RWPE1 (cell line): ENCODE measurements at regions not wholly inside any gene's neighbourhood (a gene's known extent, or its start where the extent isn't known, plus 50 kb on each side); places are given as distances from the start of the nearest gene placed in this dataset.

Experiments used
- CTCF ChIA-PET: fragments of 350-600 bp; sonication (Branson Sonifier 250); formaldehyde crosslinking; extraction: SDS; loops from one replicate; lab custom pipeline; 2021; lab: Yijun Ruan, JAX
- POLR2A ChIA-PET: fragments of 400-600 bp; formaldehyde crosslinking; extraction: SDS; loops from one replicate; lab custom pipeline; 2020; ENCODE audit warnings: antibody characterized with exemption; ENCODE audit not compliant: low non-redundant PET; lab: Yijun Ruan, JAX
- DNase-seq: peaks from one replicate; pipeline ENCODE4 v3.0.0; 2012; ENCODE audit warnings: low spot score
- H3K27ac ChIP-seq: fragments of 450-650 bp; 2 replicates; pipeline ENCODE4 v1.5.1; 2017
- CTCF ChIP-seq: fragments of 450-650 bp; conservative IDR thresholded peaks from 2 replicates; pipeline ENCODE4 v1.5.1; 2017; ENCODE audit warnings: low read depth, mild to moderate bottlenecking

GRCh38 chr12:92650228-92650822 lies 52.5 kb upstream of the PLEKHG7 start:
- POLR2A ChIA-PET: no interaction called here

GRCh38 chr12:92649511-92650227 lies 53.1 kb upstream of the PLEKHG7 start:
- TF ChIP-seq CTCF: peak; percentile 75
- POLR2A ChIA-PET: no interaction called here
- CTCF ChIA-PET: interaction anchor here (0.6 to 0.7 kb wide), 3 partner anchors 42 to 838 kb away, joined by 3 to 4 read pairs (median 3); partner anchors contain the start of gene PLEKHG7
- no peak overlapping the region for H3K27ac ChIP-seq
- DNase-seq: peak; percentile 75

More at GRCh38 chr12:92650228-92650822, 52.5 kb upstream of the PLEKHG7 start:
- no peak overlapping the region for H3K27ac ChIP-seq
- peak; percentile 36 for TF ChIP-seq CTCF
- CTCF ChIA-PET: interaction anchor here (0.7 to 1.0 kb wide), 2 partner anchors 138 to 641 kb away, joined by 3 to 4 read pairs; no protein-coding TSS in a partner anchor
- no peak for DNase-seq

- TF ChIP-seq CTCF: no peak
- H3K27ac ChIP-seq: no peak overlapping the region
- POLR2A ChIA-PET: no interaction called here
- CTCF ChIA-PET: interaction anchor here (0.6 kb wide), 1 partner anchor 40 kb away, joined by 4 read pairs; no protein-coding TSS in a partner anchor
- DNase-seq: no peak
These were observed 54.4 kb upstream of the PLEKHG7 start for GRCh38 chr12:92648242-92649031.

GRCh38 chr12:92641291-92641690 lies 61.5 kb upstream of the PLEKHG7 start:
- CTCF ChIA-PET: interaction anchor here (0.7 kb wide), 1 partner anchor 19 kb away, joined by 3 read pairs; no protein-coding TSS in a partner anchor
- TF ChIP-seq CTCF: no peak
- DNase-seq: no peak
- POLR2A ChIA-PET: no interaction called here
- H3K27ac ChIP-seq: no peak overlapping the region

GRCh38 chr12:92640691-92641090 lies 62.1 kb upstream of the PLEKHG7 start:
- no peak for DNase-seq
- POLR2A ChIA-PET: no interaction called here
- CTCF ChIA-PET: interaction anchor here (0.7 kb wide), 1 partner anchor 19 kb away, joined by 3 read pairs; no protein-coding TSS in a partner anchor
- no peak for TF ChIP-seq CTCF
- H3K27ac ChIP-seq: no peak overlapping the region

- H3K27ac ChIP-seq: no peak overlapping the region
- CTCF ChIA-PET: no interaction called here
These were observed 63.8 kb upstream of the PLEKHG7 start for GRCh38 chr12:92639017-92639416.

More at GRCh38 chr12:92639017-92639416, 63.8 kb upstream of the PLEKHG7 start:
- POLR2A ChIA-PET: no interaction called here
- DNase-seq: no peak
- TF ChIP-seq CTCF: no peak
